NCI-H524 treated with DMSO at 0.1 percent for 48 hours (cell line): ENCODE measurements at regions not wholly inside any gene's neighbourhood (a gene's known extent, or its start where the extent isn't known, plus 50 kb on each side); places are given as distances from the start of the nearest gene placed in this dataset.

Experiments used
- DNase-seq: peaks from one replicate; lab custom pipeline; 2025; lab: John Stamatoyannopoulos, UW

- DNase-seq = no peak
Observed at GRCh38 chr18:76572518-76573247, 77.6 kb upstream of the ZNF516 start.

- DNase-seq = no peak
Observed at GRCh38 chr18:76571689-76572088, 76.6 kb upstream of the ZNF516 start.

- DNase-seq = no peak
Observed at GRCh38 chr18:76570856-76571255, 75.8 kb upstream of the ZNF516 start.

- no peak for DNase-seq
Observed at GRCh38 chr18:76569644-76570419, 74.8 kb upstream of the ZNF516 start.

GRCh38 chr18:76568731-76569130 lies 73.7 kb upstream of the ZNF516 start:
- no peak for DNase-seq

- no peak for DNase-seq
Observed at GRCh38 chr18:76567835-76568445, 72.9 kb upstream of the ZNF516 start.

GRCh38 chr18:76566987-76567386 lies 71.9 kb upstream of the ZNF516 start:
- DNase-seq = no peak

- DNase-seq = peak; percentile 1
Observed at GRCh38 chr18:76565238-76566173, 70.5 kb upstream of the ZNF516 start.

GRCh38 chr18:76564655-76565237 lies 69.7 kb upstream of the ZNF516 start:
- DNase-seq = no peak

GRCh38 chr18:76564117-76564516 lies 69.1 kb upstream of the ZNF516 start:
- no peak for DNase-seq

GRCh38 chr18:76562286-76563122 lies 67.5 kb upstream of the ZNF516 start:
- no peak for DNase-seq

GRCh38 chr18:76558881-76559667 lies 64.0 kb upstream of the ZNF516 start:
- no peak for DNase-seq

GRCh38 chr18:76557026-76557575 lies 62.1 kb upstream of the ZNF516 start:
- no peak for DNase-seq

GRCh38 chr18:76554547-76555222 lies 59.6 kb upstream of the ZNF516 start:
- DNase-seq = no peak

- no peak for DNase-seq
Observed at GRCh38 chr18:76553715-76554546, 58.9 kb upstream of the ZNF516 start.

GRCh38 chr18:76548541-76548940 lies 53.5 kb upstream of the ZNF516 start:
- no peak for DNase-seq

GRCh38 chr18:76547296-76547695 lies 52.3 kb upstream of the ZNF516 start:
- no peak for DNase-seq

GRCh38 chr18:76546436-76546835 lies 51.4 kb upstream of the ZNF516 start:
- no peak for DNase-seq
